Testis (tissue), 2 donors: ENCODE measurements at regions not wholly inside any gene's neighbourhood (a gene's known extent, or its start where the extent isn't known, plus 50 kb on each side); places are given as distances from the start of the nearest gene placed in this dataset.

Experiments used
- CTCF ChIP-seq, 3 experiments: fragments of 450-650 bp in 2 of 3; fragments of 200-600 bp in 1 of 3; sonication (generic) in 1 of 3; IDR thresholded peaks; one replicate each; pipeline ENCODE4 v1.5.1; 2016 to 2019; ENCODE audit warnings: antibody characterized with exemption in 3 of 3, mild to moderate bottlenecking in 2 of 3, moderate library complexity in 1 of 3
- POLR2A ChIP-seq: fragments of 450-650 bp; IDR thresholded peaks from one replicate; pipeline ENCODE4 v1.6.1; 2017; ENCODE audit warnings: antibody characterized with exemption, mild to moderate bottlenecking, moderate library complexity

- TF ChIP-seq CTCF (IDR thresholded peaks at IDR 0.05): no peak
- no peak for TF ChIP-seq POLR2A
Measured at GRCh38 chr20:47995661-47996060, 210.4 kb upstream of the SULF2 start.
